IPS DF 6.9 (cell line): ENCODE measurements at regions not wholly inside any gene's neighbourhood (a gene's known extent, or its start where the extent isn't known, plus 50 kb on each side); places are given as distances from the start of the nearest gene placed in this dataset.
"Not testable (repeated sequence)": the region's sequence is repeated elsewhere in the genome, so short reads cannot be mapped to it uniquely, and the experiment has no call there.

ENCODE experiments used
- DNase-seq: peaks from one replicate; pipeline ENCODE4 v3.0.0-alpha.2; 2013; ENCODE audit warnings: low read depth, low spot score
- H3K27ac ChIP-seq: one replicate; pipeline ENCODE4 v1.5.1; 2013; ENCODE audit warnings: low read length, control low read depth
- H3K27me3 ChIP-seq: 2 replicates; pipeline ENCODE4 v1.6.1; 2013; ENCODE audit warnings: mild to moderate bottlenecking, low read length; ENCODE audit not compliant: control insufficient read depth, insufficient read depth
- H3K36me3 ChIP-seq: 2 replicates; pipeline ENCODE4 v1.6.1; 2013; ENCODE audit warnings: low read length; ENCODE audit not compliant: control insufficient read depth, insufficient read depth
- H3K4me1 ChIP-seq: 2 replicates; pipeline ENCODE4 v1.6.1; 2013; ENCODE audit warnings: low read length; ENCODE audit not compliant: control insufficient read depth, insufficient read depth
- H3K4me3 ChIP-seq: 2 replicates; pipeline ENCODE4 v1.5.1; 2013; ENCODE audit warnings: mild to moderate bottlenecking, low read length
- H3K9me3 ChIP-seq: 2 replicates; pipeline ENCODE4 v1.6.1; 2013; ENCODE audit warnings: low read length, inconsistent platforms; ENCODE audit not compliant: control insufficient read depth, insufficient read depth
- WGBS: extraction: QIAGEN DNeasy Blood & Tissue Kit; methylation state at CpG from one replicate; pipeline ENCODE4 v1.1.7; 2013; ENCODE audit warnings: mixed read lengths, missing lambda C conversion rate; ENCODE audit not compliant: insufficient read length, insufficient coverage; 5-methylcytosine and 5-hydroxymethylcytosine counted together

DNA sequence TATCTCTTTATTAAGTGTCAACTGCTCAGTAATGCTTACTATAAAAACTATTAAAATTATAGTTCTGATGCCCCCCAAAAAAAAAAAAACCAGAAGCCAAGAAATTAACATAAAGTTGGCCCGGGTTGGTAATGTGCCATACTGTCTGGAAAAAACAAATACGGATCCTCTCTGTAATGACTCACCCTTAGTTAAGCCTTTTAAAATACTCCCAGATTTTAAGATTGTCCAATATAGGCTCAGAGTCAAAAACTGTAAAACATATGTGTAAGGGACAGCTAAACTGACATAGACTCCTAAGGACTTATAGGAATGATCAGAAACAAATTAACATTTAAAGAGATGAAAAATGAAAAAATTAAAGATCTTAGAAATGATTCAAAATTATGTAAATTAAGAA, 481.1 kb downstream of the FRK start:
- H3K27me3 ChIP-seq, DNase-seq, H3K9me3 ChIP-seq, H3K4me1 ChIP-seq, H3K4me3 ChIP-seq, H3K27ac ChIP-seq, H3K36me3 ChIP-seq: not testable (repeated sequence)
- WGBS = no CpG with 5 or more reads among the region's 2 CpGs

GRCh38 chr6:115577270-115577669, 483.4 kb downstream of the FRK start:
- Histone ChIP-seq H3K4me1 (no peaks in the 10 kb centered on the region), H3K36me3 (no peaks in the 10 kb centered on the region), H3K4me3 (no peak overlapping the region), H3K9me3 (no peaks in the 10 kb centered on the region), H3K27ac (no peak overlapping the region), H3K27me3 (no peaks in the 10 kb centered on the region)
- no peak for DNase-seq
- no CpG with 5 or more reads among the region's 2 CpGs for WGBS

- no CpG with 5 or more reads among the region's 1 CpG for WGBS
- H3K4me1 ChIP-seq = no peaks in the 10 kb centered on the region
- DNase-seq = no peak
- no peak overlapping the region for H3K27ac ChIP-seq
- no peaks in the 10 kb centered on the region for H3K27me3 ChIP-seq
- H3K9me3 ChIP-seq = no peaks in the 10 kb centered on the region
- no peaks in the 10 kb centered on the region for H3K36me3 ChIP-seq
- H3K4me3 ChIP-seq = no peak overlapping the region
Measured at GRCh38 chr6:115575285-115575684, 485.4 kb downstream of the FRK start.

DNA sequence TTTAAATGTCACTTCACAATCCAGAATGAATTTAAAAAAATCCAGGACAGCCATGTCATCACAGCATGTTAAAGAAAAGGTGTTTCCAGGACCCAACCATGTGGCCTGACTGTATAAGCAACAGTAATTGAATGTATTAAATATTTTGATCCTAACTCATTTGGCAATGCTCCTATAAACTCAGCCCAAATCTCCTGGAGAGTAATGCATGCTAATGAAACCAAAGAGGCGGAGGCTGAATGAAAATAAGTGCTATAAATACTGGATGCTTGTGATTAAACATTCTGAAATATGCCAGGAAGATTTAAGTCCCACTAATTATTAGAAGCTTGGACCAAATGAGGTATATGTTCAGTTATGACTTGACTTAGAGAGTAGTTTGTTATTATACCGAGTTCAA, 486.8 kb downstream of the FRK start:
- H3K36me3 ChIP-seq = no peaks in the 10 kb centered on the region
- DNase-seq = no peak
- no CpG with 5 or more reads among the region's 2 CpGs for WGBS
- H3K4me3 ChIP-seq = no peak overlapping the region
- H3K9me3 ChIP-seq = no peaks in the 10 kb centered on the region
- no peaks in the 10 kb centered on the region for H3K4me1 ChIP-seq
- H3K27me3 ChIP-seq = no peaks in the 10 kb centered on the region
- H3K27ac ChIP-seq = no peak overlapping the region

- Histone ChIP-seq H3K27me3 (no peaks in the 10 kb centered on the region), H3K27ac (no peak overlapping the region)
- no CpG with 5 or more reads among the region's 2 CpGs for WGBS
Measured at GRCh38 chr6:115570331-115570730, 490.4 kb downstream of the FRK start.

DNA sequence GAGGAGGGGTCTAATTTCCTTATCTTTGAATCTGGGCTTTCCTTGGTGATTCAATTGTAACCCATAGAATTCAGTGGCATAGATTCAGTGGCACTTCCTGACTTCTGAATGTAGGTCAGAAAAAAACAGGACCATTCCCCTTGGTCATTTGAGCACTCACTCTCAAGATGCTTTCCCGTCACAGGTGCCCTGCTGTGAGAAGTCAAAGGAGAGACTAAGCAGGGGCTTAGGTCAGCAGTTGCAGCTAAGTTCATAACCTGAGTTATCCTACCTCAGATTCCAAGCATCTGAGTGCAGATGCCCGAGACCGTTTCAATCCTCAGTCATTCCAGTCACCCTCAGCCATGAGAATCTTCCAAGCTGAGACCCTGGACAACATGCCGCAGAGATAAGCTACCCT, 506.6 kb downstream of the FRK start:
- no peaks in the 10 kb centered on the region for H3K27me3 ChIP-seq

More at GRCh38 chr6:115570331-115570730, 490.4 kb downstream of the FRK start:
- H3K4me3 ChIP-seq = no peak overlapping the region
- no peaks in the 10 kb centered on the region for H3K36me3 ChIP-seq
- H3K9me3 ChIP-seq = no peaks in the 10 kb centered on the region
- no peak for DNase-seq
- no peaks in the 10 kb centered on the region for H3K4me1 ChIP-seq

GRCh38 chr6:115551527-115551926, 509.2 kb downstream of the FRK start:
- Histone ChIP-seq H3K27ac (no peak overlapping the region), H3K4me3 (no peak overlapping the region), H3K9me3 (no peaks in the 10 kb centered on the region), H3K4me1 (no peaks in the 10 kb centered on the region), H3K36me3 (no peaks in the 10 kb centered on the region), H3K27me3 (no peaks in the 10 kb centered on the region)
- DNase-seq = no peak
- WGBS = no CpG with 5 or more reads among the region's 3 CpGs

More for the DNA sequence above, 506.6 kb downstream of the FRK start:
- Histone ChIP-seq H3K36me3 (no peaks in the 10 kb centered on the region), H3K9me3 (no peaks in the 10 kb centered on the region), H3K27ac (no peak overlapping the region), H3K4me3 (no peak overlapping the region), H3K4me1 (no peaks in the 10 kb centered on the region)
- no CpG with 5 or more reads among the region's 4 CpGs for WGBS
- no peak for DNase-seq

DNA sequence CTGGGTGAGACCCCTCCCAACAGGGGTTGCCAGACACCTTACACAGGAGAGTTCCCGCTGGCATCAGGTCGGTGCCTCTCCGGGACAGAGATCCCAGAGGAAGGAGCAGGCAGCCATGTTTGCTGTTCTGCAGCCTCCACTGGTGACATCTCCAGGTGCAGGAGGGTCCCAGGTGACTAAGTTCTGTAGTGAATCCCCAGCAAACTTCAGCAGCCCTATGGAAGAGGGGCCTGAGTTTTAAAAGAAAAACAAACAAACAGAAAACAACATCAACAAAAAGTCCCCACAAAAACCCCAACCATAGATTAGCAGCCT, 515.1 kb downstream of the FRK start:
- Histone ChIP-seq H3K27ac (no peak overlapping the region), H3K36me3 (no peaks in the 10 kb centered on the region)
- no CpG with 5 or more reads among the region's 3 CpGs for WGBS

DNA sequence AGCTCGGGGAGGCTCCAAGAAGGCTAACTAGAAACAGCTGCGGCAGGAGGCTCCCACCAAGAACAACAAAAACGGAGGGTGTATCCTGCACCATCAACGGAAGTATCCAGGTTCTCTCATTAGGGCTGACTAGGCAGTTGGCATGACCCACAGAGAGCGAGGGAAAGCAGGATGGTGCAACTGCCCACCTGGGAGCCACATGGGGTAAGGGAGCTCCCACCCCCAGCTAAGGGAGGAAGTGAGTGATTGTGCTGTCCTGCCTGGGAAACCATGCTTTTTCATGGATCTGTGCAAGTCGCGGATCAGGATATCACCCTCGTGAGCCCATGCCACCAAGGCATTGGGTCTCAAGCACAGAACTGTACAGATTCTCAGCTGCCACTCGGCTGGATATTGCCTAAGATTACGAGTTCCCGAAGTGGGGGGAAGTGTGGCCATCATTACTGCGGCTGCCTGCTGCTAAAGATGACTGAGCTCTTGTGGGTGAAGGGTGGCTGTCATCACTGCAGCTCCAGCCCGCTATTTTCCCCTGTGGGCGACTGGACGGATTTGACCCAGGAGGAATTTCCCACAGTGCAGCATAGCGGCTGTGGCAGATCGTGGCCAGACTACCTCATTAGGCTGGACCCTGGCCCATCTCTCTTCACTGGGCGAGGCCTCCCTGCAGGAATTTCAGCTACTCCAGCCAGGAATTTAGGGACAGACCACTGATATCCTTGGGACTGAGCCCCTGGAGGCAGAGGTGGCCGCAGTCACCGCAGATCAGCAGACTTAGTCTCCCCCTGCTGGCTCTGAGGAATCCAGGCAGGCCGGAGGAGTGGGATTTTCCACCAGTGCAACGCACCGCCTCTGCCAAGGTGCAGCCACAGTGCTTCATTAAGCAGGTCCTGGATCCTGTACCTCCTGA, 515.7 kb downstream of the FRK start:
- Histone ChIP-seq H3K27me3 (no peaks in the 10 kb centered on the region), H3K36me3 (no peaks in the 10 kb centered on the region), H3K4me3 (no peak overlapping the region), H3K9me3 (no peaks in the 10 kb centered on the region), H3K4me1 (peaks cover 5% of the 10 kb centered on the region), H3K27ac (no peak overlapping the region)
- no CpG with 5 or more reads among the region's 23 CpGs for WGBS
- DNase-seq = peak; percentile 58

More for the DNA sequence above, 515.1 kb downstream of the FRK start:
- Histone ChIP-seq H3K27me3 (no peaks in the 10 kb centered on the region), H3K4me1 (peaks cover 5% of the 10 kb centered on the region), H3K9me3 (no peaks in the 10 kb centered on the region), H3K4me3 (no peak overlapping the region)
- no peak for DNase-seq

GRCh38 chr6:115540077-115540869, 520.4 kb downstream of the FRK start:
- H3K4me1 ChIP-seq = peaks cover 5% of the 10 kb centered on the region
- no CpG with 5 or more reads among the region's 1 CpG for WGBS
- DNase-seq = no peak
- H3K9me3 ChIP-seq = no peaks in the 10 kb centered on the region
- no peak overlapping the region for H3K27ac ChIP-seq
- H3K27me3 ChIP-seq = no peaks in the 10 kb centered on the region
- no peak overlapping the region for H3K4me3 ChIP-seq
- no peaks in the 10 kb centered on the region for H3K36me3 ChIP-seq
